B cell (primary cell): ENCODE measurements at regions not wholly inside any gene's neighbourhood (a gene's known extent, or its start where the extent isn't known, plus 50 kb on each side); places are given as distances from the start of the nearest gene placed in this dataset.

Experiments used
- EZH2 ChIP-seq: IDR thresholded peaks from 2 replicates; pipeline ENCODE4 v1.6.1; 2012; ENCODE audit warnings: borderline replicate concordance, low read depth, mild to moderate bottlenecking, moderate library complexity, low read length; ENCODE audit not compliant: insufficient read depth, poor library complexity, severe bottlenecking
- TF ChIP-seq, protein P1 (sequence below): fragments of 200-600 bp; IDR thresholded peaks from one replicate; pipeline ENCODE4 v1.8.0; 2022; ENCODE audit warnings: antibody characterized with exemption, mild to moderate bottlenecking

DNA sequence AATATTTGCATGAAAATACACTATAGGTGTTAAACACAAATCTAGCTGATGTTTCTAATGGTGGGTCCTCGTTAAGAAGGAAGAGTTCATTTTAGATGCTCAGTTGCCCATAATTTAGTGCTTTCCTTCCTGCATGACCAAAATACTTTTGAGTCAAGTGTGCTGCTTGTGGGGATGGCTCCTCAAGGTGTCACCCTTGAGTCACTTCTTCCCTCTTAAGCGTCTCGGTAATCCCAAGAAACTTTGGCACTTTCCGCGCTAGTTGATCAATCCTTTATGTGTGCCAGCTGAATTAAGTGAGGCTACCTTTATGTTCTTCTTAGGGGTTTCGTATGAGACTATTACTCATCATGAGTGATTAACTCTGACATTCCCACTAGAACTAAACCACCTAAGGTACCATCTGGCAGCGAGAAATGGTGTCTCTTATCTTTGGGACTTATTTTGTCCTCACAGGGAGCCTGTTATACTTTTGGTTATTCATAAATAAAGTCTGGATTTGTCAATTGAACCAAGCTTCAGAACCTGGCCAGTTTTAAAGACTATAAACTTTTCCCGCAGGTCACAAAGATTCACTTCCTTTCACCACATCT, 106.8 kb downstream of the NHLRC3 start:
- TF ChIP-seq, protein P1, sequence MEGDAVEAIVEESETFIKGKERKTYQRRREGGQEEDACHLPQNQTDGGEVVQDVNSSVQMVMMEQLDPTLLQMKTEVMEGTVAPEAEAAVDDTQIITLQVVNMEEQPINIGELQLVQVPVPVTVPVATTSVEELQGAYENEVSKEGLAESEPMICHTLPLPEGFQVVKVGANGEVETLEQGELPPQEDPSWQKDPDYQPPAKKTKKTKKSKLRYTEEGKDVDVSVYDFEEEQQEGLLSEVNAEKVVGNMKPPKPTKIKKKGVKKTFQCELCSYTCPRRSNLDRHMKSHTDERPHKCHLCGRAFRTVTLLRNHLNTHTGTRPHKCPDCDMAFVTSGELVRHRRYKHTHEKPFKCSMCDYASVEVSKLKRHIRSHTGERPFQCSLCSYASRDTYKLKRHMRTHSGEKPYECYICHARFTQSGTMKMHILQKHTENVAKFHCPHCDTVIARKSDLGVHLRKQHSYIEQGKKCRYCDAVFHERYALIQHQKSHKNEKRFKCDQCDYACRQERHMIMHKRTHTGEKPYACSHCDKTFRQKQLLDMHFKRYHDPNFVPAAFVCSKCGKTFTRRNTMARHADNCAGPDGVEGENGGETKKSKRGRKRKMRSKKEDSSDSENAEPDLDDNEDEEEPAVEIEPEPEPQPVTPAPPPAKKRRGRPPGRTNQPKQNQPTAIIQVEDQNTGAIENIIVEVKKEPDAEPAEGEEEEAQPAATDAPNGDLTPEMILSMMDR, result no peak
- no peak for TF ChIP-seq EZH2
